Lower lobe of right lung (tissue), 2 donors: ENCODE measurements at regions not wholly inside any gene's neighbourhood (a gene's known extent, or its start where the extent isn't known, plus 50 kb on each side); places are given as distances from the start of the nearest gene placed in this dataset.

Experiments
- ATAC-seq, 2 donors: fragments of 200-7000 bp; cut with Tn5 transposase; one replicate each; pipeline ENCODE4 v1.9.1; 2020 to 2022; ENCODE audit warnings: mild to moderate bottlenecking in 2 of 2, moderate library complexity in 2 of 2
- DNase-seq: peaks from one replicate; pipeline ENCODE4 v3.0.0-alpha.2; 2020
- H3K27ac ChIP-seq: fragments of 200-600 bp; one replicate; pipeline ENCODE4 v1.8.0; 2022
- H3K27me3 ChIP-seq: fragments of 200-600 bp; one replicate; pipeline ENCODE4 v1.8.0; 2022; ENCODE audit warnings: low read depth
- H3K36me3 ChIP-seq: fragments of 200-600 bp; one replicate; pipeline ENCODE4 v1.8.0; 2022; ENCODE audit warnings: mild to moderate bottlenecking
- H3K4me1 ChIP-seq: fragments of 200-600 bp; one replicate; pipeline ENCODE4 v1.8.0; 2022
- H3K4me3 ChIP-seq: fragments of 200-600 bp; one replicate; pipeline ENCODE4 v1.8.0; 2022; ENCODE audit warnings: mild to moderate bottlenecking
- H3K9me3 ChIP-seq: fragments of 200-600 bp; one replicate; pipeline ENCODE4 v1.8.0; 2022
- CTCF ChIP-seq: fragments of 200-600 bp; IDR thresholded peaks from one replicate; pipeline ENCODE4 v1.8.0; 2022; ENCODE audit warnings: antibody characterized with exemption, mild to moderate bottlenecking
- intact Hi-C: fragments of 100-400 bp; cut with DNase I; formaldehyde crosslinking; loops from one replicate; pipeline ENCODE4 v1.11.0; 2022
- donor health status: DM: no; HTN: yes; CAD: no; lungs with severe emphysema.

DNA sequence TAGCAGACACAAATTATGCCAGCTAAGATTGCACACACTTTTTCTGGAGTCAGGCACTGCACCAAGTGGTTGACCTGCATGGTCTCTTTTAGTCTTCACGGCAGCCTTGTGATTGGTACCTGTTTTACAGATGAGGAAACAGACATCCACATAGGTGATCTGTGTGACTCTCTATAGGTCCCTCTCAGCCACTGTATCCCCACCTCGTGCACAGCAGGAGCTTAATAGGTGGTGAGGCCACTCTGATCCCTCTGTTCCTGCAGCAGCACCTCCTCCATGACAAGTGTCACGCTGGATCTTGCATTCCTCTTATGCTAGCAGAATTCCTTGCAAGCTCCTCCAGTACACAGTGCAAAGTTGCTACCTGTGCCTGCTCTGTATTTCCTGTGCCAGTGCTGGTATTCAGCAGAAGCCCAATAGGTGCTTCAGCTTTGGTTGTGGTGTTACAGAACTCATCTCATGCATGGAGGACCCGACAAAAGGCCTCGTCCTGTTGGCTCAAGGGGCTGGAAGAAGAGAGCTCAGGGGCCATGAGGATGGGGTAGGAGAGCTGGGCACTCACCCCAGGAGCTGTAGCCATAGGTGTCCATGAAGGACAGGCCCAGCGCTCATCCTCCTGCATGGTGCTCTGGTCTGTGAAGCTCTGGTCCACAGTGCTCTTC, 546.7 kb downstream of the PTPRU start:
- no peaks in the 10 kb centered on the region for H3K4me1 ChIP-seq
- DNase-seq (no peak), ATAC-seq (no peak)
- TF ChIP-seq CTCF = no peak
- peaks cover 16% of the 10 kb centered on the region for H3K27me3 ChIP-seq
- intact Hi-C loops = no loop called here
- H3K27ac ChIP-seq = no peak overlapping the region
- no peaks in the 10 kb centered on the region for H3K9me3 ChIP-seq
- H3K36me3 ChIP-seq = no peaks in the 10 kb centered on the region
- no peak overlapping the region for H3K4me3 ChIP-seq

GRCh38 chr1:29779146-29779545, 542.8 kb downstream of the PTPRU start:
- Histone ChIP-seq H3K27me3 (peaks cover 14% of the 10 kb centered on the region), H3K4me3 (no peak overlapping the region), H3K9me3 (no peaks in the 10 kb centered on the region), H3K36me3 (no peaks in the 10 kb centered on the region), H3K27ac (no peak overlapping the region), H3K4me1 (no peaks in the 10 kb centered on the region)
- no peak for TF ChIP-seq CTCF
- no peak for DNase-seq
- intact Hi-C loops = no loop called here
- no peak for ATAC-seq

- H3K36me3 ChIP-seq = no peaks in the 10 kb centered on the region
- TF ChIP-seq CTCF = no peak
- peaks cover 14% of the 10 kb centered on the region for H3K27me3 ChIP-seq
- DNase-seq = no peak
- H3K4me1 ChIP-seq = no peaks in the 10 kb centered on the region
- no peak overlapping the region for H3K27ac ChIP-seq
- no peaks in the 10 kb centered on the region for H3K9me3 ChIP-seq
- intact Hi-C loops = no loop called here
- no peak for ATAC-seq
- H3K4me3 ChIP-seq = no peak overlapping the region
Measured at GRCh38 chr1:29777522-29777921, 541.2 kb downstream of the PTPRU start.

DNA sequence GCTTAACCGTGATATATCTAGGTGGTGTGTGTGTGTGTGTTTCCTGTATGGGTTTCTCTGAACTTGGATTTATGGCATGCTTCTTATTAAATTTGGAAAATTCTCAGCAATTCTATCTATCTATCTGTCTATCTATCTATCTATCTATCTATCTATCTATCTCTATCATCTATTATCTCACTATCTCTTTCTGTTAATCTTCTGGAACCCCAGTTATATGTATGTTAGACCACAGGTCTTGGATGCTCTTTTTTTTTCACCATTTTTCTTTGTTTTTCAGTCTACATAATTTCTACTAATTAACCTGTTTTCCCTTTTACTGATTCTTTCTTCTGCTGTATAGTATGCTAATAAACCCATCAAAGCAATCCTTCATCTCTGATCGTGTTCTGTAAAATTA, 538.0 kb downstream of the PTPRU start:
- peaks cover 9% of the 10 kb centered on the region for H3K27me3 ChIP-seq
- no peak for DNase-seq
- ATAC-seq = no peak
- intact Hi-C loops = no loop called here
- no peak overlapping the region for H3K27ac ChIP-seq
- no peaks in the 10 kb centered on the region for H3K4me1 ChIP-seq
- H3K36me3 ChIP-seq = no peaks in the 10 kb centered on the region
- H3K9me3 ChIP-seq = no peaks in the 10 kb centered on the region
- no peak overlapping the region for H3K4me3 ChIP-seq
- no peak for TF ChIP-seq CTCF

DNA sequence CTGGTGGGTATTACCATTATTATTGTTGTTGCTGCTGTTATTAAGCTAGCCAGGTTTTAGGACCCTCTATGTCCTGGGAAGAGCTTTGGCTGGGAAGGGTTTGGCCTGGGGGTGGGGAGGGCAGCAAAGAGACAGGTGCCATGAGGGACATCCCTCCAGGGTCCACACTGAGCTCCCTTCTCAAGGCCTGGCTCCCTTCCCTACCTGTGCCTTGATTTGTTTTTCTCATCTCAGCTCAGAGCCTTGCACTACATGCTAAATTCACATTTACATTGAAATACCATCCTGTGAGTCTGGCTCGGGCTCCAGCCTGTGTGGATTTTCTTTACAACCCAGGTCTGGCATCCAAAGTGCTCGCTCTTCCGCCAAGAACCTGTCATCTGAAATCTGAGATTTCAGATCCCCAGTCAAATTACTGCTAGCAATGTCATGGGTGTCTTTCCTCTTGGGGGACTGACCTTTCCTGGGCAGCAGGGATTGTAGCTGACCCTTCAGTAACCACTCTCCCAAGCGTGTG, 536.3 kb downstream of the PTPRU start:
- no peaks in the 10 kb centered on the region for H3K4me1 ChIP-seq
- ATAC-seq (no peak), DNase-seq (no peak)
- intact Hi-C loops = no loop called here
- no peak overlapping the region for H3K4me3 ChIP-seq
- peaks cover 7% of the 10 kb centered on the region for H3K27me3 ChIP-seq
- no peaks in the 10 kb centered on the region for H3K9me3 ChIP-seq
- H3K36me3 ChIP-seq = no peaks in the 10 kb centered on the region
- H3K27ac ChIP-seq = no peak overlapping the region
- no peak for TF ChIP-seq CTCF
